PC-9 (cell line): ENCODE measurements at regions not wholly inside any gene's neighbourhood (a gene's known extent, or its start where the extent isn't known, plus 50 kb on each side); places are given as distances from the start of the nearest gene placed in this dataset.

Source experiments
- CTCF ChIP-seq: fragments of 200-600 bp; sonication (generic); conservative IDR thresholded peaks from 2 replicates; pipeline ENCODE4 v1.6.1; 2017; ENCODE audit warnings: mixed run types, antibody characterized with exemption, mild to moderate bottlenecking, moderate library complexity
- EZH2 ChIP-seq: fragments of 200-600 bp; sonication (generic); IDR thresholded peaks from 2 replicates; pipeline ENCODE4 v1.8.0; 2017; ENCODE audit warnings: antibody characterized with exemption, low read depth

GRCh38 chr5:17014686-17015085, 78.6 kb upstream of the MYO10 start:
- TF ChIP-seq EZH2 (no peak), CTCF (no peak)
